GM12892 (cell line): ENCODE measurements at regions not wholly inside any gene's neighbourhood (a gene's known extent, or its start where the extent isn't known, plus 50 kb on each side); places are given as distances from the start of the nearest gene placed in this dataset.

Experiments
- POLR2AphosphoS5 ChIP-seq: IDR thresholded peaks from 2 replicates; pipeline ENCODE4 v1.6.1; 2011; ENCODE audit warnings: low read depth, low read length, control low read depth
- TAF1 ChIP-seq: IDR thresholded peaks from 2 replicates; pipeline ENCODE4 v1.6.1; 2011; ENCODE audit warnings: low read depth, mild to moderate bottlenecking, control low read depth, low read length, borderline replicate concordance

GRCh38 chr15:96619174-96619573 is 288.7 kb downstream of the NR2F2 start:
- TF ChIP-seq TAF1 (no peak), POLR2AphosphoS5 (no peak)
